ENCODE measurements at regions not wholly inside any gene's neighbourhood (a gene's known extent, or its start where the extent isn't known, plus 50 kb on each side); places are given as distances from the start of the nearest gene placed in this dataset.

DNA sequence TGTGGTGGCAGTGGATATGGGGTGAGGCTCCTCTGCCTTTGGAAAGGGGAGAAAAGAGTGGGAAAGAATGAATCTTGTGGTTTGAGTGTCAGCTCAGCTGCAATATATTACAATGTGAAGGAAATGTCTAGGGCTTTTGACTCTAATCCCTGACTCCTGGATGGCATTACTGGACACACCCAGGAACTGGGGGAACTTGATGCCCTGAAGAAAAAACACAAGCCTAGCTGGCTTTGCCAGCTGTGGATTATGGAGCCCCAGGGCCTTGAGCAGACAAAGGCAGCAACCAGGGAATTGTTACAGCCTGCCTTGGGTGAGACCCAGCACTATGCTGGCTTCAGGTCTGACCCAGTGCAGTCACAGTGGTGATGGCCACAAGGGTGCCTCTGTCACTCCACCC, 57.1 kb upstream of the CYSLTR1 start:
- no peak for TF ChIP-seq POLR2A (IDR thresholded peaks at IDR 0.05)
- TF ChIP-seq, protein P1, sequence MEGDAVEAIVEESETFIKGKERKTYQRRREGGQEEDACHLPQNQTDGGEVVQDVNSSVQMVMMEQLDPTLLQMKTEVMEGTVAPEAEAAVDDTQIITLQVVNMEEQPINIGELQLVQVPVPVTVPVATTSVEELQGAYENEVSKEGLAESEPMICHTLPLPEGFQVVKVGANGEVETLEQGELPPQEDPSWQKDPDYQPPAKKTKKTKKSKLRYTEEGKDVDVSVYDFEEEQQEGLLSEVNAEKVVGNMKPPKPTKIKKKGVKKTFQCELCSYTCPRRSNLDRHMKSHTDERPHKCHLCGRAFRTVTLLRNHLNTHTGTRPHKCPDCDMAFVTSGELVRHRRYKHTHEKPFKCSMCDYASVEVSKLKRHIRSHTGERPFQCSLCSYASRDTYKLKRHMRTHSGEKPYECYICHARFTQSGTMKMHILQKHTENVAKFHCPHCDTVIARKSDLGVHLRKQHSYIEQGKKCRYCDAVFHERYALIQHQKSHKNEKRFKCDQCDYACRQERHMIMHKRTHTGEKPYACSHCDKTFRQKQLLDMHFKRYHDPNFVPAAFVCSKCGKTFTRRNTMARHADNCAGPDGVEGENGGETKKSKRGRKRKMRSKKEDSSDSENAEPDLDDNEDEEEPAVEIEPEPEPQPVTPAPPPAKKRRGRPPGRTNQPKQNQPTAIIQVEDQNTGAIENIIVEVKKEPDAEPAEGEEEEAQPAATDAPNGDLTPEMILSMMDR (IDR thresholded peaks at IDR 0.05) = no peak

Data from body of pancreas (tissue), 4 donors.